ENCODE measurements at regions not wholly inside any gene's neighbourhood (a gene's known extent, or its start where the extent isn't known, plus 50 kb on each side); places are given as distances from the start of the nearest gene placed in this dataset.
"Not testable (repeated sequence)": the region's sequence is repeated elsewhere in the genome, so short reads cannot be mapped to it uniquely, and the experiment has no call there.

DNA sequence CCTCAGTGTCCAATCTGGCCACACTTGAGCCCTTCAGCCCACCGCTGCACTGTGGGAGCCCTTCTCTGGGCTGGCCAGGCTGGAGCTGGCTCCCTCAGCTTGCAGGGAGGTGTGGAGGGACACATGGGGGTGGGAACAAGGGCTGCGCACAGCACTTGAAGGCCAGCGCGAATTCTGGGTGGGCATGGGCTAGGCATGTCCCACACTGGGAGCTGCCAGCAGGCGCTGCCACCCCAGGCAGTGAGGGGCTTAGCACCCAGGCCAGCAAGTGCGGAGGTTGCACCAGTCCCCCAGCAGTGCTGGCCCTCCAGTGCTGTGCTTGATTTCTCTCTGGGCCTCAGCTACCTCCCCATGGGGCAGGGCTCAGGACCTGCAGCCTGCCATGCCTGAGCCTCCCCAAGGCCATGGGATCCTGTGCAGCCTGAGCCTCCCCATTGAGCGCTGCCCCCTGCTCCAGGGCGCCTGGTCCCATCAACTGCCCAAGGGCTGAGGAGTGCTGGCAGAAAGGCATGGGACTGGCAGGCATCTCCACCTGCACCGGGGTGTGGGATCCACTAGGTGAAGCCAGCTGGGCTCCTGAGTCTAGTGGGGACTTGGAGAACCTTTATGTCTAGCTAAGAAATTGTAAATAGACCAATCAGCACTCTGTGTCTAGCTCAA lies 148.2 kb downstream of the EMB start:
- Histone ChIP-seq H3K4me3 (ENCODE audit: low read length) (no peak overlapping the region), H3K27ac (ENCODE audit: low read length) (no peak overlapping the region), H4K20me1 (ENCODE audit: insufficient read depth, low read length) (no peaks in the 10 kb centered on the region), H2AFZ (ENCODE audit: low read depth, low read length) (no peak overlapping the region), H3K4me1 (ENCODE audit: low read length) (no peaks in the 10 kb centered on the region), H3K79me2 (ENCODE audit: low read length) (no peaks in the 10 kb centered on the region), H3K4me2 (ENCODE audit: low read length) (no peak overlapping the region), H3K9me3 (ENCODE audit: insufficient read depth, low read length) (no peaks in the 10 kb centered on the region), H3K36me3 (replicated peaks; ENCODE audit: low read depth, low read length) (no peaks in the 10 kb centered on the region), H3K27me3 (ENCODE audit: low read depth, low read length) (no peaks in the 10 kb centered on the region), H3K9ac (ENCODE audit: low read length) (no peak overlapping the region)
- no peak for TF ChIP-seq CTCF (IDR thresholded peaks at IDR 0.05; ENCODE audit: low read depth, low read length)
- TF ChIP-seq EZH2phosphoT487 (IDR thresholded peaks at IDR 0.05; ENCODE audit: low read depth): no peak

GRCh38 chr5:50280461-50280860 lies 160.6 kb downstream of the EMB start:
- not testable (repeated sequence) for H3K4me3 ChIP-seq (ENCODE audit: low read length); H3K4me1 ChIP-seq (ENCODE audit: low read length); H3K79me2 ChIP-seq (ENCODE audit: low read length); H3K36me3 ChIP-seq (replicated peaks; ENCODE audit: low read depth, low read length); H3K4me2 ChIP-seq (ENCODE audit: low read length); H3K9ac ChIP-seq (ENCODE audit: low read length); H3K27me3 ChIP-seq (ENCODE audit: low read depth, low read length); H4K20me1 ChIP-seq (ENCODE audit: insufficient read depth, low read length); H3K9me3 ChIP-seq (ENCODE audit: insufficient read depth, low read length); H2AFZ ChIP-seq (ENCODE audit: low read depth, low read length); H3K27ac ChIP-seq (ENCODE audit: low read length)
